ENCODE measurements at regions not wholly inside any gene's neighbourhood (a gene's known extent, or its start where the extent isn't known, plus 50 kb on each side); places are given as distances from the start of the nearest gene placed in this dataset.

DNA sequence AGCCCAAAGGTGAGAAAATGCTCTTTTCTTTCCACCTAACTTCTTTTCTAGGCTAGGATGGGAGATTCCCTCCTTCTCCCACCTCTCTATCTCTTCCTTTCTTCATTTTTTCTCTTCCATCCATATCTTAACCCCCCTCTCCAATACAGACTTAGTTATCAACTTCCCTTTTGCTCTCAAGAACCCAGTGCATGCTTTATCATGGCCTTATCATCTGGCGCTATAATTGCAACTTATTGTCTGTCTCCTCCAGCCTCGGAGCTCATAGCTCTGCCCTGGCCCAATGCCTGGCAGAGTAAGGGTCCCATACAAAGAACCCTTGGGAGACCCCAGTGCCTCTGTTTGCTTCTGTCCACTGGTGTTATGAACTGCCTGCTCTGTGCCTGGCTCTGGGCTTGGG, 71.0 kb upstream of the NFASC start (continued):
- TF ChIP-seq, protein P1, sequence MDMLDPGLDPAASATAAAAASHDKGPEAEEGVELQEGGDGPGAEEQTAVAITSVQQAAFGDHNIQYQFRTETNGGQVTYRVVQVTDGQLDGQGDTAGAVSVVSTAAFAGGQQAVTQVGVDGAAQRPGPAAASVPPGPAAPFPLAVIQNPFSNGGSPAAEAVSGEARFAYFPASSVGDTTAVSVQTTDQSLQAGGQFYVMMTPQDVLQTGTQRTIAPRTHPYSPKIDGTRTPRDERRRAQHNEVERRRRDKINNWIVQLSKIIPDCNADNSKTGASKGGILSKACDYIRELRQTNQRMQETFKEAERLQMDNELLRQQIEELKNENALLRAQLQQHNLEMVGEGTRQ (IDR thresholded peaks at IDR 0.05; ENCODE audit: low read length), result no peak
